Heart right ventricle (tissue), 16 donors: ENCODE measurements at regions not wholly inside any gene's neighbourhood (a gene's known extent, or its start where the extent isn't known, plus 50 kb on each side); places are given as distances from the start of the nearest gene placed in this dataset.

Experiments
- ATAC-seq, 8 donors: fragments of 200-7000 bp; cut with Tn5 transposase; one replicate each; pipeline ENCODE4 v1.9.1; 2020; ENCODE audit warnings: mild to moderate bottlenecking in 8 of 8, moderate library complexity in 8 of 8, moderate number of reproducible peaks in 1 of 8
- DNase-seq, 2 donors: peaks; one replicate each; pipeline ENCODE4 v3.0.0-alpha.2; 2020
- H3K27ac ChIP-seq, 10 donors: fragments of 200-600 bp; sonication (generic) in 2 of 10; one replicate each; pipeline versions ENCODE4 v1.5.0 to v1.8.0; 2020 to 2022; ENCODE audit warnings: mild to moderate bottlenecking in 3 of 10
- H3K27me3 ChIP-seq, 7 donors: fragments of 200-600 bp; one replicate each; pipeline ENCODE4 v1.8.0; 2021 to 2022; ENCODE audit warnings: mild to moderate bottlenecking in 2 of 7
- H3K36me3 ChIP-seq, 9 donors: fragments of 200-600 bp; sonication (generic) in 1 of 9; one replicate each; pipeline versions ENCODE4 v1.5.0 to v1.8.0; 2020 to 2022; ENCODE audit warnings: mild to moderate bottlenecking in 2 of 9
- H3K4me1 ChIP-seq, 9 donors: fragments of 200-600 bp; sonication (generic) in 1 of 9; one replicate each; pipeline versions ENCODE4 v1.5.0 to v1.8.0; 2020 to 2022; ENCODE audit warnings: mild to moderate bottlenecking in 4 of 9
- H3K4me3 ChIP-seq, 10 donors: fragments of 200-600 bp; sonication (generic) in 2 of 10; one replicate each; pipeline versions ENCODE4 v1.5.0 to v1.8.0; 2020 to 2022; ENCODE audit warnings: mild to moderate bottlenecking in 7 of 10, moderate library complexity in 2 of 10
- H3K9me3 ChIP-seq, 11 donors: fragments of 200-600 bp in 10 of 11; sonication (generic) in 2 of 11; one replicate each; pipeline versions ENCODE4 v1.5.0 to v1.8.0; 2013 to 2022; ENCODE audit warnings: mild to moderate bottlenecking in 2 of 11, control low read depth in 1 of 11, moderate library complexity in 1 of 11
- WGBS, 2 donors: extraction: QIAGEN DNeasy Blood & Tissue Kit; methylation state at CpG; one replicate each; pipeline ENCODE4 v1.1.7; 2013; ENCODE audit warnings: inconsistent platforms in 1 of 2; 5-methylcytosine and 5-hydroxymethylcytosine counted together
- intact Hi-C, 10 donors: fragments of 100-400 bp; cut with DNase I; formaldehyde crosslinking; loops; one replicate each; pipeline versions ENCODE4 v1.11.1 to v1.14.2; 2022
- TF ChIP-seq, protein P1 (sequence below), 9 donors: fragments of 200-600 bp; sonication (generic) in 2 of 9; IDR thresholded peaks; one replicate each; pipeline versions ENCODE4 v1.5.0 to v1.8.0; 2021 to 2022; ENCODE audit warnings: antibody characterized with exemption in 9 of 9, mild to moderate bottlenecking in 5 of 9, moderate library complexity in 1 of 9
- donor health status: Arrhythmogenic right ventricular cardiomyopathy.
- donor health status: ischemic (EF 13 %, LVEDD 7.1; RV severe dilation, severe dysfunction).
- donor health status: healthy with polysubstance abuse.
- donor health status: DM: no; HTN: yes; CAD: no.
- donor health status: DM: no; HTN: no; CAD: no.
- donor health status: ischemic (EF 25% LVEDD 6.9; RV normal size, moderate dysfunction).
- donor health status: ischemic (EF 25% LVEDD 5.7; RV mildly dilated, moderate dysfunction).
- donor health status: healthy.
- donor health status: DM: yes; HTN: yes; CAD: no.
- donor health status: Ischemic cardiomyopathy.
- donor health status: ischemic (EF 35%, LVEDD 5.7; RV mildly dilated, moderate dysfunction).
- donor health status: nonischemic (EF 11% LVEDD 7.7; RV severe dilation, severe dysfunction).
- donor health status: DM: yes; HTN: yes; CAD: no.
- donor health status: PGD.
- donor health status: ischemic (EF 29% LVEDD 5.4; RV normal size, mild dysfunction).
- donor health status: nonischemic (EF 23%, LVEDD 6.1; RV moderate dilation, normal function).

DNA sequence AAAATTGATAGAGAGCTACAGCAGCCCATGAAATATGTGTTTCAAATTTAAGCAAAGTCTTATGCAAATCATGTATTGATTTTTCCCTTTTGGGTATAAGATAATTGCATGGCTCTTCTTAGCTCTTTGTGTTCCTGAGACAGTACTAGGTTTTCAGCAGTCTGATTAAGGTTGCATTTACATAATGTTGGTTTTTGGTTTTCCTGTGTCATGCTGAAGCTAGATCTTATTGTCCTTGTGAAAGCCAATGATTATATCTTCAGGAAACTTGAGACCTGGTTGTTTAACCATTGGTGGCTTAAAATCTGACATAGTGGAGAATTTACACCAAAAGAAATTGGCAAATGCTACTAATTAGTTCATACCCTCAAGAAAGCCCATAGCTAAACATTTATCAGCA is 392.6 kb downstream of the ZPLD1 start:
- Histone ChIP-seq H3K4me1 (no peaks in the 10 kb centered on the region), H3K27ac (no peak overlapping the region), H3K27me3 (no peaks in the 10 kb centered on the region), H3K4me3 (no peak overlapping the region), H3K9me3 (peaks cover 0 to 15% (median 0%) of the 10 kb centered on the region in 11 donors), H3K36me3 (no peaks in the 10 kb centered on the region)
- TF ChIP-seq, protein P1, sequence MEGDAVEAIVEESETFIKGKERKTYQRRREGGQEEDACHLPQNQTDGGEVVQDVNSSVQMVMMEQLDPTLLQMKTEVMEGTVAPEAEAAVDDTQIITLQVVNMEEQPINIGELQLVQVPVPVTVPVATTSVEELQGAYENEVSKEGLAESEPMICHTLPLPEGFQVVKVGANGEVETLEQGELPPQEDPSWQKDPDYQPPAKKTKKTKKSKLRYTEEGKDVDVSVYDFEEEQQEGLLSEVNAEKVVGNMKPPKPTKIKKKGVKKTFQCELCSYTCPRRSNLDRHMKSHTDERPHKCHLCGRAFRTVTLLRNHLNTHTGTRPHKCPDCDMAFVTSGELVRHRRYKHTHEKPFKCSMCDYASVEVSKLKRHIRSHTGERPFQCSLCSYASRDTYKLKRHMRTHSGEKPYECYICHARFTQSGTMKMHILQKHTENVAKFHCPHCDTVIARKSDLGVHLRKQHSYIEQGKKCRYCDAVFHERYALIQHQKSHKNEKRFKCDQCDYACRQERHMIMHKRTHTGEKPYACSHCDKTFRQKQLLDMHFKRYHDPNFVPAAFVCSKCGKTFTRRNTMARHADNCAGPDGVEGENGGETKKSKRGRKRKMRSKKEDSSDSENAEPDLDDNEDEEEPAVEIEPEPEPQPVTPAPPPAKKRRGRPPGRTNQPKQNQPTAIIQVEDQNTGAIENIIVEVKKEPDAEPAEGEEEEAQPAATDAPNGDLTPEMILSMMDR (IDR thresholded peaks at IDR 0.05): no peak
- DNase-seq: no peak
- no peak for ATAC-seq
- intact Hi-C loops: no loop called here

DNA sequence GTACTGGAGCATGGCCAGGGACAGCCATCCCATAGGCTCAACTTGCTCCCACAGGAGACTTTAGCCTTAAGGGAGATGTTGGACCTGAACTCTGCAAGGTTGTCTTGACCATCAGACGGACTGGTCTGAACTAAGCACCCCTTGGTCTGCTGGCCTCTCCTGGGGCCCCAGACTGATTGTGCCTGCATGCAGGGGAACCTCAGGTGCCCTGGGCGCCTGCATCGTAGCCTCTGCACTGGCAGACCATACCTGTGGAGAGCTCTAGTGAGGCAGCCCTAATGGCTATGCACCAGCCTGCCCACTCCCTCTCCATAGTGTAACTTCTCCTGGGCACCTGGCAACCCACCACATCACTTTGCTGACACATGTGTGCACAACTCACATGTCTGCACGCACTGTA is 395.6 kb downstream of the ZPLD1 start:
- H3K4me3 ChIP-seq: no peak overlapping the region
- intact Hi-C loops: no loop called here
- H3K27ac ChIP-seq: no peak overlapping the region
- WGBS, 2 donors: 90 to 91% methylated on average over 4 of the region's 4 CpGs
- TF ChIP-seq, protein P1 (IDR thresholded peaks at IDR 0.05): no peak
- H3K4me1 ChIP-seq: no peaks in the 10 kb centered on the region
- H3K9me3 ChIP-seq: peaks cover 0 to 3% (median 0%) of the 10 kb centered on the region in 11 donors
- DNase-seq (no peak), ATAC-seq (no peak)
- no peaks in the 10 kb centered on the region for H3K36me3 ChIP-seq
- no peaks in the 10 kb centered on the region for H3K27me3 ChIP-seq

DNA sequence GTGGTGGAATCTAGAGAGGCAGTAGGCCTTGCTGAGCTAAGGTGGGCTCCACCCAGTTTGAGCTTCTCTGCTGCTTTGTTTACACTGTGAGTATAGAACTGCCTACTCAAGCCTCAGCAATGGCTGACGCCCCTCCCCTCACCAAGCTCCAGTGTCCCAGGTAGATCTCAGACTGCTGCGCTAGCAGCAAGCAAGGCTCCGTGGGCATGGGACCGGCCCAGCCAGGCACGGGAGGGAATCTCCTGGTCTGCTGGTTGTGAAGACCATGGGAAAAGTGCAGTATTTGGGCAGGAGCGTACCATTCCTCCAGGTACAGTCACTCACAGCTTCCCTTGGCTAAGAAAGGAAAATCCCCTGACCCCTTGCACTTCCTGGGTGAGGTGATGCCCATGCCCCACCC is 407.1 kb downstream of the ZPLD1 start:
- no peaks in the 10 kb centered on the region for H3K4me1 ChIP-seq
- WGBS, 2 donors: 70 to 74% methylated on average over 6 of the region's 6 CpGs
- peaks cover 0 to 31% (median 0%) of the 10 kb centered on the region in 11 donors for H3K9me3 ChIP-seq
- TF ChIP-seq, protein P1 (IDR thresholded peaks at IDR 0.05): no peak
- intact Hi-C loops: no loop called here
- H3K27ac ChIP-seq: no peak overlapping the region
- H3K27me3 ChIP-seq: no peaks in the 10 kb centered on the region
- no peaks in the 10 kb centered on the region for H3K36me3 ChIP-seq
- H3K4me3 ChIP-seq: no peak overlapping the region
- ATAC-seq (no peak), DNase-seq (no peak)

DNA sequence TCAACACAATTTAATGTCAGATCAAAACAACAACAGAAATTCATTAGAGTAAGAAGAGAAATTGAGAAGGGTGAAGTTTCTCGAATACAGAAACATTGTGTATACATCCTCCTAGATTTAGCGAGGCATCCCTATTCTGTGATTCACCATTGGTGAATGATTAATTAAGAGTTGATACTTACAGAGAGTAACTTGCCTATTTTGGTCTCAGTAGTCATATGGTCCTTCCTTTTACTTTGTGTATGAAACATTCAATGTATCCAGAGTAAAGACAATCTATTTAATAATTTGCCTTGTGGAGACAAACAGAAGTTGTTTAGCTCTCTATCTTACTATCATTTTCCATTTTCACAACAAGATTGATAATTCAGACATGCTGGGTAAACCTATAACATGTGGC is 432.0 kb downstream of the ZPLD1 start:
- H3K27me3 ChIP-seq: no peaks in the 10 kb centered on the region
- TF ChIP-seq, protein P1 (IDR thresholded peaks at IDR 0.05): no peak
- 89 to 90% methylated on average over 2 of the region's 2 CpGs for WGBS, 2 donors
- no peaks in the 10 kb centered on the region for H3K36me3 ChIP-seq
- intact Hi-C loops: no loop called here
- ATAC-seq: no peak
- no peak overlapping the region for H3K4me3 ChIP-seq
- no peaks in the 10 kb centered on the region for H3K4me1 ChIP-seq
- H3K9me3 ChIP-seq: no peaks in the 10 kb centered on the region
- no peak for DNase-seq
- H3K27ac ChIP-seq: no peak overlapping the region

DNA sequence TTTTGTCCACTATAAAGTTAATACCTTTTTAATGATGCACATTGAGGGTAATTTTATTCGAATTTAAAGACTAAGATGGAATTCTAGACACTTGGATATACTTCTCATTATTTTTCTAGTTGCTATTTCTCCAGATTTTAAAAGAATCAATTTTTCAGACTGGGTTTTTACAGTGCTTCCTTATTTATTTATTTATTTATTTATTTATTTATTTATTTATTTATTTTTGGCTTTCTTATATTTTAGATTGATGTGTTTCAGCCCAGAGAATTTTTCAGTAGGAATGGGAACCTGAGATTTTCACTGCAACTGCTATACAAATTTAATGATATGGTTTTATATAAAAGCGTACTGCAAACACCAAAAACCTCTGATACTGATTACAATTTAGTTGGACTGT is 448.7 kb downstream of the ZPLD1 start:
- Histone ChIP-seq H3K4me3 (no peak overlapping the region), H3K27ac (no peak overlapping the region), H3K9me3 (no peaks in the 10 kb centered on the region), H3K27me3 (no peaks in the 10 kb centered on the region), H3K36me3 (no peaks in the 10 kb centered on the region), H3K4me1 (no peaks in the 10 kb centered on the region)
- no peak for ATAC-seq
- TF ChIP-seq, protein P1 (IDR thresholded peaks at IDR 0.05): no peak
- 76 to 80% methylated on average over 2 of the region's 2 CpGs for WGBS, 2 donors
- intact Hi-C loops: no loop called here
- DNase-seq: no peak
